OCI-LY3 (cell line): ENCODE measurements at regions not wholly inside any gene's neighbourhood (a gene's known extent, or its start where the extent isn't known, plus 50 kb on each side); places are given as distances from the start of the nearest gene placed in this dataset.

Experiments used
- H2AFZ ChIP-seq: fragments of 200-600, 300-600 bp; shearing (Covaris generic); 2 replicates; pipeline ENCODE4 v1.6.0; 2014; ENCODE audit warnings: antibody characterized with exemption, low read depth, low read length
- H3K27ac ChIP-seq: fragments of 200-600, 300-600 bp; sonication (generic); 2 replicates; pipeline ENCODE4 v1.5.1; 2014; ENCODE audit warnings: mild to moderate bottlenecking, low read length, moderate library complexity, mixed read lengths
- H3K27me3 ChIP-seq: fragments of 200-600, 300-600 bp; sonication (generic); 2 replicates; pipeline ENCODE4 v1.6.1; 2014; ENCODE audit warnings: low read depth, low read length, mixed read lengths
- H3K36me3 ChIP-seq: fragments of 200-600, 300-600 bp; sonication (generic); replicated peaks from 2 replicates; pipeline ENCODE3; 2014; ENCODE audit warnings: low read depth, low read length, mixed read lengths
- H3K4me1 ChIP-seq: fragments of 300-600, 200-600 bp; sonication (generic); 2 replicates; pipeline ENCODE4 v1.6.1; 2014; ENCODE audit warnings: low read length, mixed read lengths
- H3K4me2 ChIP-seq: fragments of 200-600, 300-600 bp; sonication (generic); 2 replicates; pipeline ENCODE4 v1.6.1; 2014; ENCODE audit warnings: low read length, mixed read lengths
- H3K4me3 ChIP-seq: fragments of 300-600, 200-600 bp; sonication (generic); 2 replicates; pipeline ENCODE4 v1.5.1; 2014; ENCODE audit warnings: antibody characterized with exemption, mild to moderate bottlenecking, low read length, moderate library complexity
- H3K79me2 ChIP-seq: fragments of 300-600, 200-600 bp; shearing (Covaris generic); 2 replicates; pipeline ENCODE4 v1.6.1; 2014; ENCODE audit warnings: mild to moderate bottlenecking, low read length, mixed read lengths
- H3K9ac ChIP-seq: fragments of 300-600, 200-600 bp; shearing (Covaris generic); 2 replicates; pipeline ENCODE4 v1.6.0; 2014; ENCODE audit warnings: mild to moderate bottlenecking, low read length, moderate library complexity
- H3K9me3 ChIP-seq: fragments of 200-600, 300-600 bp; shearing (Covaris generic); 2 replicates; pipeline ENCODE4 v1.6.1; 2014; ENCODE audit warnings: low read length, mixed read lengths; ENCODE audit not compliant: insufficient read depth
- H4K20me1 ChIP-seq: fragments of 200-600, 300-600 bp; sonication (generic); 2 replicates; pipeline ENCODE4 v1.6.1; 2016; ENCODE audit warnings: low read length, mixed read lengths; ENCODE audit not compliant: insufficient read depth
- EZH2phosphoT487 ChIP-seq: fragments of 200-600 bp; shearing (Covaris generic); IDR thresholded peaks from 2 replicates; pipeline ENCODE4 v1.6.1; 2018; ENCODE audit warnings: antibody characterized with exemption, mixed run types, low read depth
- TF ChIP-seq, protein P1 (sequence below): fragments of 200-600, 300-600 bp; sonication (generic); IDR thresholded peaks from 2 replicates; pipeline ENCODE4 v1.5.1; 2014; ENCODE audit warnings: antibody characterized with exemption, low read length, low read depth

DNA sequence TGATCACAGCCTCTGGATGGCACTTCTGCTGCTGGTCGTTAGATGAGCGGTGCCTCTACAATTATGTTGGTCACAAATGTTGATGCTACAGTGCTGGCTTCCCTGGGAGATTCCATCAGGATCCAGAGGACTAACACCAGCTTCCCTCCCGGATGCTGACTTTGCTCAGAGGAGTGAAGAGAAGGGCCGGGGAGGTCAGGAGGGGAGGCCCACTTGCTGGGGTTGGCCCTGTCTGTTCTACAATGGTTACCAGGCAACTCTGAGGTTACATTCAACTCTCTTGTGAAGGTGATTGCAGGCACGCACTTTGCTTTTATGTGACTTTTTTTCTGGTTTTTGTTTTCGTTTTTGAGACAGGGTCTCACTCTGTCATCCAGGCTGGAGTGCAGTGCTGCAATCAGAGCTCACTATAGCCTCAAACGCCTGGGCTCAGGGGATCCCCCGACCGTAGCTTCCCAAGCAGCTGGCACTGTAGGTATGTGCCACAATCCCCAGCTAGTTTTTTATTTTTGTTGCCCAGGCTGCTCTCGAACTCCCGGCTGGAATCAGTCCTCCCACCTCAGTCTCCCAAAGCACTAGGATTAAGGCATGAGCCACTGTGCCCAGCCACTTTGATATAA lies 112.5 kb downstream of the ADSS2 start:
- no peaks in the 10 kb centered on the region for H3K27me3 ChIP-seq
- no peak overlapping the region for H3K4me3 ChIP-seq
- H3K9me3 ChIP-seq: no peaks in the 10 kb centered on the region
- no peak overlapping the region for H3K9ac ChIP-seq
- H3K4me2 ChIP-seq: no peak overlapping the region
- H3K36me3 ChIP-seq: no peaks in the 10 kb centered on the region
- TF ChIP-seq EZH2phosphoT487: no peak
- TF ChIP-seq, protein P1, sequence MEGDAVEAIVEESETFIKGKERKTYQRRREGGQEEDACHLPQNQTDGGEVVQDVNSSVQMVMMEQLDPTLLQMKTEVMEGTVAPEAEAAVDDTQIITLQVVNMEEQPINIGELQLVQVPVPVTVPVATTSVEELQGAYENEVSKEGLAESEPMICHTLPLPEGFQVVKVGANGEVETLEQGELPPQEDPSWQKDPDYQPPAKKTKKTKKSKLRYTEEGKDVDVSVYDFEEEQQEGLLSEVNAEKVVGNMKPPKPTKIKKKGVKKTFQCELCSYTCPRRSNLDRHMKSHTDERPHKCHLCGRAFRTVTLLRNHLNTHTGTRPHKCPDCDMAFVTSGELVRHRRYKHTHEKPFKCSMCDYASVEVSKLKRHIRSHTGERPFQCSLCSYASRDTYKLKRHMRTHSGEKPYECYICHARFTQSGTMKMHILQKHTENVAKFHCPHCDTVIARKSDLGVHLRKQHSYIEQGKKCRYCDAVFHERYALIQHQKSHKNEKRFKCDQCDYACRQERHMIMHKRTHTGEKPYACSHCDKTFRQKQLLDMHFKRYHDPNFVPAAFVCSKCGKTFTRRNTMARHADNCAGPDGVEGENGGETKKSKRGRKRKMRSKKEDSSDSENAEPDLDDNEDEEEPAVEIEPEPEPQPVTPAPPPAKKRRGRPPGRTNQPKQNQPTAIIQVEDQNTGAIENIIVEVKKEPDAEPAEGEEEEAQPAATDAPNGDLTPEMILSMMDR: no peak
- H3K79me2 ChIP-seq: no peaks in the 10 kb centered on the region
- no peak overlapping the region for H2AFZ ChIP-seq
- no peaks in the 10 kb centered on the region for H4K20me1 ChIP-seq
- no peak overlapping the region for H3K27ac ChIP-seq
- H3K4me1 ChIP-seq: no peaks in the 10 kb centered on the region

DNA sequence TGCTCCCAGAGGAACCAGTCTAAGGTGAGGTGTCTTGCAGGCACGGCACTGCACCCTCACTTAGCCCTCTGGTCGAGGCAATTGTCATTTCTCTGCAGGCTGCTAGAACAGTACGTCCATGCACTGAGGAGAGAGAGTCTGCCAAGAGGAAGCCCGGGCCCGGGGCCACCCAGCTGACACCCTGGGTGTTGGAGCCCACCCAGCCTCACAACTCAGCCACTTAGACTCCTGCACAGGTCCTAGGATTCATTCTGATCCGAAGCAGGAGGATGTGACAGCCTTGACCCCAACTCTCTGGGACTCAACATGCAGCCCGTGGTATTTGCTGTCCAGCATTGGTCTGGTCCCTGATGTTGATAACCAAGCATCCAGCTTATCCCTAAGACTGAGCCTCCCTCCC lies 111.9 kb downstream of the ADSS2 start:
- Histone ChIP-seq H3K36me3 (no peaks in the 10 kb centered on the region), H3K27ac (no peak overlapping the region), H2AFZ (no peak overlapping the region), H3K4me1 (no peaks in the 10 kb centered on the region), H3K4me3 (no peak overlapping the region), H3K9me3 (no peaks in the 10 kb centered on the region), H3K79me2 (no peaks in the 10 kb centered on the region), H3K9ac (no peak overlapping the region), H4K20me1 (no peaks in the 10 kb centered on the region), H3K27me3 (no peaks in the 10 kb centered on the region), H3K4me2 (no peak overlapping the region)
- no peak for TF ChIP-seq EZH2phosphoT487
- TF ChIP-seq, protein P1: no peak

DNA sequence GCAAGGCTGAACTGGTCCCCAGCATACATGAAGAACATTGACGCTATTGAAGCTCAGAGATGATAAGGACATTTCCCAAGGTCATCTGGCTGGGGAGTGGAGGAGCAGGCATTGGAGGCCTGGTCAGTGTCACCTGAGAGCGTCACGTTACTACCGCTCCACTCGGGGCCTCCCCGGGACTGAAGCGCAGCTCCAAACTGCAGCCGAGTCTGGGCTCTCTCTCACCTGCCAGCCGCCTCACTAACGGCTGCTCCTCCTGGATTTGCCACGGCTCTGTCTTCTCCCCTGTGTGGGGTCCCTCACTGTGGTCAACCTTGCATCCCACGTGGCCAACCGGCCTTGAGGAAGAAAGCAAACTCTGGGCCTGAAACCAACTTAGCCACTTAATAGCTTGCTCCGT lies 111.3 kb downstream of the ADSS2 start:
- Histone ChIP-seq H3K4me3 (no peak overlapping the region), H3K27ac (no peak overlapping the region), H4K20me1 (no peaks in the 10 kb centered on the region), H3K9ac (no peak overlapping the region), H3K36me3 (no peaks in the 10 kb centered on the region), H3K79me2 (no peaks in the 10 kb centered on the region), H3K4me1 (no peaks in the 10 kb centered on the region), H2AFZ (no peak overlapping the region), H3K4me2 (no peak overlapping the region), H3K27me3 (no peaks in the 10 kb centered on the region), H3K9me3 (no peaks in the 10 kb centered on the region)
- TF ChIP-seq, protein P1: no peak
- no peak for TF ChIP-seq EZH2phosphoT487

DNA sequence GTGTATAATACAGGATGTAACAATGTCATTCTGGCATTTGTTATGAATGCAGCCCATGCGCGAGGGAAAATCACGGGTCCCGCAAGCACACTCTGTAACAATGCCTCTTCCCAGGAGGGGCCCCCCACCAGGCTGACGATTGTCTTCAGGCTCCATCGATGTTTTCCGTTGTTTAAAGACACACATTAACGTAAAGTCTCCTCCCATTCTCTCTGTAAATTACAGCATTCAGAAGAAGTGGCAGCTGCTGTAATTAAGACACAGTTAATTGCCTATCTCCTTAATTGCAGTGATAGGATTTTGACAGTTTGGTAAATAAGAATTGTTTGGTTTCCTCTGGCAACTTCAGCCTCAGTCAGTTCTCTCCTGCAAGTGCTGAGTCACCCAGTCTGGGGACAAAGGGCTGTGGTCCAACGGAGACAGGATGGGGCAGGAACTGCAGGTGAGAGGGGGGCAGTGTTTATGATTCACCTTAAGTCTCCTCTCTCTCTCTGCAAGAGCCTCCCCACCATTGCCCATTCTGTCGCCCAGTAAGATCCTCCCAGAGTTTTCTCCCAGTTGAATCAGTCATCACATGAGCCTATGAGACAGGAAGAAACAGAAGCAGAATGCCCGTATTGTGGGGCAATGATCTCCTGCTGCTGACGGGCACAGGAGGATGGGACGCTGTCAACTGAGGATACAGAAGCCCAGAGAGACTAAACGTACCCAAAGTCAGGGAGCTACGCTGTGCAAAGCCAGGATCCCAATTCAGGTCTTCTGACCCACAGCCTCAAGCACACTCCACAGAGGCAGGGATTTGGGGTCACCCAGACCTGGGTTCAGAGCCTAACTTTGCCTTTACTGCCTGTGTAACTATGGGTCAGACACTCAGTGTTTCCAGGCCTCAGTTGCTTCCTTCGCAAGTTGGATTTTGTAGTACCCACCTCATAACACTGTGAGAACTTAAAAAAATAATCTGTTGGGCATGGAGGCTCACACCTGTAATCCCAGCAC lies 110.0 kb downstream of the ADSS2 start:
- H3K79me2 ChIP-seq: no peaks in the 10 kb centered on the region
- peaks cover 5% of the 10 kb centered on the region; the same call in 1 of the 2 replicates for H3K9me3 ChIP-seq
- no peak overlapping the region for H3K27ac ChIP-seq
- no peak overlapping the region for H3K4me2 ChIP-seq
- peaks cover 8% of the 10 kb centered on the region for H3K36me3 ChIP-seq
- H4K20me1 ChIP-seq: no peaks in the 10 kb centered on the region
- no peak overlapping the region for H3K4me3 ChIP-seq
- no peak for TF ChIP-seq EZH2phosphoT487
- TF ChIP-seq, protein P1: no peak
- H2AFZ ChIP-seq: no peak overlapping the region
- H3K27me3 ChIP-seq: no peaks in the 10 kb centered on the region
- peaks cover 12% of the 10 kb centered on the region for H3K4me1 ChIP-seq
- no peak overlapping the region for H3K9ac ChIP-seq
